Spleen (tissue), 11 donors: ENCODE measurements at regions not wholly inside any gene's neighbourhood (a gene's known extent, or its start where the extent isn't known, plus 50 kb on each side); places are given as distances from the start of the nearest gene placed in this dataset.
"Not testable (repeated sequence)": the region's sequence is repeated elsewhere in the genome, so short reads cannot be mapped to it uniquely, and the experiment has no call there.

Experiments
- DNase-seq: peaks from one replicate; pipeline ENCODE4 v3.0.0-alpha.2; 2020
- H3K27ac ChIP-seq, 8 donors: fragments of 200-600 bp; sonication (generic) in 7 of 8; 1 replicate in 4 of 8; 2 replicates in 4 of 8; pipeline versions ENCODE4 v1.5.0 to v1.8.0; 2016 to 2021; ENCODE audit warnings: inconsistent platforms in 4 of 8, mild to moderate bottlenecking in 4 of 8, moderate library complexity in 1 of 8
- H3K27me3 ChIP-seq, 7 donors: fragments of 200-600 bp; sonication (generic) in 6 of 7; replicated peaks in 1 of 7; 1 replicate in 4 of 7; 2 replicates in 3 of 7; pipeline versions ENCODE4 v1.5.0 to v1.8.0; 2016 to 2021; ENCODE audit warnings: inconsistent platforms in 3 of 7, mild to moderate bottlenecking in 1 of 7
- H3K36me3 ChIP-seq, 6 donors: fragments of 200-600 bp; sonication (generic) in 5 of 6; 1 replicate in 4 of 6; 2 replicates in 2 of 6; pipeline versions ENCODE4 v1.5.0 to v1.8.0; 2016 to 2021; ENCODE audit warnings: inconsistent platforms in 2 of 6
- H3K4me1 ChIP-seq, 6 donors: fragments of 200-600 bp; sonication (generic) in 5 of 6; 1 replicate in 3 of 6; 2 replicates in 3 of 6; pipeline versions ENCODE4 v1.5.0 to v1.8.0; 2016 to 2021; ENCODE audit warnings: inconsistent platforms in 3 of 6
- H3K4me3 ChIP-seq, 8 donors: fragments of 200-600 bp; sonication (generic) in 7 of 8; 1 replicate in 4 of 8; 2 replicates in 4 of 8; pipeline versions ENCODE4 v1.5.0 to v1.8.0; 2016 to 2021; ENCODE audit warnings: inconsistent platforms in 4 of 8, mild to moderate bottlenecking in 4 of 8, moderate library complexity in 2 of 8
- H3K9me3 ChIP-seq, 8 donors: fragments of 200-600 bp; sonication (generic) in 7 of 8; 1 replicate in 4 of 8; 2 replicates in 4 of 8; pipeline versions ENCODE4 v1.5.0 to v1.8.0; 2016 to 2021; ENCODE audit warnings: inconsistent platforms in 4 of 8
- WGBS, 5 donors: extraction: QIAGEN DNeasy Blood & Tissue Kit in 3 of 5; methylation state at CpG; one replicate each; pipeline versions ENCODE4 v1.1.5 to v1.1.7; 2013 to 2018; 5-methylcytosine and 5-hydroxymethylcytosine counted together
- intact Hi-C: fragments of 100-400 bp; cut with DNase I; formaldehyde crosslinking; loops from one replicate; pipeline ENCODE4 v1.15.0; 2023; ENCODE audit warnings: low total_unique reads
- donor health status: healthy with polysubstance abuse.
- donor health status: DM: no; HTN: no; CAD: no; lungs with moderate emphysema.
- donor health status: DM: no; HTN: no; CAD: no.
- donor health status: Bipolar disorder and iron deficiency.
- donor health status: healthy.
- donor health status: DM: no; HTN: no; CAD: no.
- donor health status: DM: yes; HTN: yes; CAD: no.

DNA sequence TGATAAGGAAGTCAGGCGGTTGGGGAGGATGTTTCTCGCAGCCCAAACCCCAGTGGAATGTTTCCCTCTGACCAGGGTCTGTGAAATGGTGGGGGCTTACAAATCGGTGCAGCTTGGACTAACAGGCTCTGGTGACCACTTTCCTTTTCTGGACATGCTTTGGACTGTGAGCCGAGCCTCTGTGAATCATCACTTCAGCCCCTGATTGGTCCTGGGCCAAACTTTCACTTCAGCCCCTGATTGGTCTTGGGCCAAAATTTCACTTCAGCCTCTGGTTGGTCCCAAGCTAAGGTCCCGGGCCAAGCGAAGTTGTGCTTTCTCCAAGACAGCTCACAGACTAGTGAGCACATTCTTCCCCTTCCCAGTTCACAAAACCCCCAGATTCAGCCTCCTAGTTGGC lies 223.7 kb upstream of the ANKRD20A1 start:
- H3K4me3 ChIP-seq, H3K27me3 ChIP-seq, DNase-seq, H3K27ac ChIP-seq, H3K36me3 ChIP-seq, H3K4me1 ChIP-seq, H3K9me3 ChIP-seq, intact Hi-C loops: not testable (repeated sequence)
- 55 to 75% (median 68%) methylated on average over 2 to 3 of the region's 6 CpGs for WGBS, 5 donors

GRCh38 chr9:67611900-67612299 lies 246.8 kb upstream of the ANKRD20A1 start:
- intact Hi-C loops, H3K9me3 ChIP-seq, H3K27ac ChIP-seq, H3K4me1 ChIP-seq, H3K36me3 ChIP-seq, H3K4me3 ChIP-seq, H3K27me3 ChIP-seq: not testable (repeated sequence)
- WGBS, 5 donors: 79 to 100% (median 83%) methylated on average over 1 to 13 of the region's 15 CpGs
- peak; percentile 81 for DNase-seq

- 81 to 83% (median 83%) methylated on average over 7 of the region's 8 CpGs; no CpG with 5 or more reads in 2 of the 5 donors for WGBS, 5 donors
Observed at GRCh38 chr9:67609872-67610271, 248.9 kb upstream of the ANKRD20A1 start.

DNA sequence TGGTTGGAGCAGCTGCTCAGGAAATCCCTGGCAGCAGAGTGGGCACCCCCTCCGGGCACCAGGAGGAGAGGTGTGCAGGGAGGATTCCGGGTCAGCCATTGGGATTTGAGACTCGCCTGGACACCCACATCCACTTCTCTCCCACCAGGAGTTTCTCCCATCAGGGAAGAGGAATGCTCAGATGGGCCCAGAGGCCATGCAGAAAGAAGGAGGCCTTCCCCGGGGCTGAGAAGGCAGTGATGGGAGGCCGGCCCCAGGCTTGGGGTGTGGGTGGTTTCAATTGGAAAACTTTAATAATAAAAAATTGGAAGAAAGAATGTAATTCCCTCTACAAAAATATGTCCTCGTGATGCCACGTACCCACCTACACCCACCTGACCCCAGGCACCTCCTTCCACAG lies 249.3 kb upstream of the ANKRD20A1 start:
- not testable (repeated sequence) for H3K27ac ChIP-seq
- 67 to 96% (median 86%) methylated on average over 3 to 6 of the region's 7 CpGs for WGBS, 5 donors

More at GRCh38 chr9:67609872-67610271, 248.9 kb upstream of the ANKRD20A1 start:
- H3K4me3 ChIP-seq, H3K9me3 ChIP-seq, H3K4me1 ChIP-seq, H3K27me3 ChIP-seq, H3K36me3 ChIP-seq, H3K27ac ChIP-seq, intact Hi-C loops: not testable (repeated sequence)
- DNase-seq: peak; percentile 66

GRCh38 chr9:67605113-67605512 lies 253.6 kb upstream of the ANKRD20A1 start:
- H3K4me3 ChIP-seq, H3K27ac ChIP-seq, H3K36me3 ChIP-seq, H3K4me1 ChIP-seq, intact Hi-C loops, H3K27me3 ChIP-seq, H3K9me3 ChIP-seq: not testable (repeated sequence)
- WGBS, 5 donors: 92% methylated on average over 7 of the region's 9 CpGs; no CpG with 5 or more reads in 4 of the 5 donors
- peak; percentile 70 for DNase-seq

More for the DNA sequence above, 249.3 kb upstream of the ANKRD20A1 start:
- H3K9me3 ChIP-seq, H3K4me1 ChIP-seq, H3K27me3 ChIP-seq, H3K4me3 ChIP-seq, H3K36me3 ChIP-seq, intact Hi-C loops: not testable (repeated sequence)
- peak; percentile 72 for DNase-seq

DNA sequence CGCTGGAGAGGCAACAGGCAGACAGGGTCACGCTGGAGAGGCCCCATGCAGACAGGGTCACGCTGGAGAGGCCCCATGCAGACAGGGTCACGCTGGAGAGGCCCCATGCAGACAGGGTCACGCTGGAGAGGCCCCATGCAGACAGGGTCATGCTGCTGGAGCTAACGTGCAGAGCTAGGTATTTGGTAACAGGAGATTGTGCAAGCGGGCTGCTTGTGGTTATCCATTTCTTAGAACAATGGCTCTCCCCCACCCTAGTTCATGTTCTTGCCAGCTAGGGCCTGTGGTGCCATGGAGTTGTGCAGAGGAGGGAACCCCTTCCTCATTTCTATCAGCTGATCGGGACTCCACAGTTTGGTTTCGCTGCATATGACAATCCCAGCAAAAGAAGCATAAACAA lies 255.1 kb upstream of the ANKRD20A1 start:
- H3K4me3 ChIP-seq, intact Hi-C loops, H3K36me3 ChIP-seq, H3K27me3 ChIP-seq, H3K9me3 ChIP-seq, H3K4me1 ChIP-seq: not testable (repeated sequence)
- peak overlapping the region in 1 of 8 donors; percentile 76 for H3K27ac ChIP-seq
- peak; percentile 80 for DNase-seq
- 56% methylated on average over 2 of the region's 9 CpGs; no CpG with 5 or more reads in 4 of the 5 donors for WGBS, 5 donors

GRCh38 chr9:67592424-67592823 lies 266.3 kb upstream of the ANKRD20A1 start:
- H3K36me3 ChIP-seq, intact Hi-C loops, H3K27me3 ChIP-seq, DNase-seq, H3K9me3 ChIP-seq, H3K4me3 ChIP-seq, H3K27ac ChIP-seq, H3K4me1 ChIP-seq: not testable (repeated sequence)
- no CpG with 5 or more reads among the region's 8 CpGs for WGBS, 5 donors

GRCh38 chr9:67555874-67556273 lies 302.9 kb upstream of the ANKRD20A1 start:
- no CpG with 5 or more reads among the region's 3 CpGs for WGBS, 5 donors
- H3K4me1 ChIP-seq, H3K27me3 ChIP-seq: not testable (repeated sequence)

GRCh38 chr9:67550044-67550443 lies 308.7 kb upstream of the ANKRD20A1 start:
- H3K27ac ChIP-seq, H3K9me3 ChIP-seq, intact Hi-C loops, DNase-seq, H3K4me1 ChIP-seq, H3K4me3 ChIP-seq, H3K27me3 ChIP-seq, H3K36me3 ChIP-seq: not testable (repeated sequence)
- 100% methylated on average over 1 of the region's 6 CpGs; no CpG with 5 or more reads in 4 of the 5 donors for WGBS, 5 donors

More at GRCh38 chr9:67555874-67556273, 302.9 kb upstream of the ANKRD20A1 start:
- H3K9me3 ChIP-seq, H3K4me3 ChIP-seq, DNase-seq, intact Hi-C loops, H3K27ac ChIP-seq, H3K36me3 ChIP-seq: not testable (repeated sequence)

DNA sequence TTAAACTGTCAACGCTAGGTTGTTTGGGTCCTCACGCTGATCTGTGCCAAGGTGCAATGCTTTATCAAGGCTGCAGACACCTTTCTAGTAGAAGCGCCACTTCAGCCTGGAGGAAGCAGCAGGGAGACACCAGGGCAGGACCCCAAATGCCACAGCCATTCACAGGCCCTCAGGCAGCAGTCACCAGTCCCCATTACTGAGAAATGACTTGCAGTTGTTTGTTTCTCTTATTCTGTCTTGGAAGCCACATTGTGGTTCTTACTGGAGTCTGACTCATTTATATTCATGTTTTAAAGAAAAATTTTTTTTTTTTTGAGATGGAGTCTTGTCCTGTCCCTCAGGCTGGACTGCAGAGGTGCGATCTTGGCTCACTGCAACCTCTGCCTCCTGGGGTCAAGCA lies 328.9 kb upstream of the ANKRD20A1 start:
- H3K36me3 ChIP-seq, H3K4me3 ChIP-seq, H3K27me3 ChIP-seq, H3K4me1 ChIP-seq, DNase-seq, H3K27ac ChIP-seq, intact Hi-C loops, H3K9me3 ChIP-seq: not testable (repeated sequence)
- WGBS, 5 donors: 67% methylated on average over 1 of the region's 4 CpGs; no CpG with 5 or more reads in 4 of the 5 donors

- intact Hi-C loops, DNase-seq, H3K4me1 ChIP-seq, H3K4me3 ChIP-seq, H3K9me3 ChIP-seq, H3K27me3 ChIP-seq, H3K36me3 ChIP-seq, H3K27ac ChIP-seq: not testable (repeated sequence)
- no CpG with 5 or more reads among the region's 5 CpGs for WGBS, 5 donors
Observed at GRCh38 chr9:67516938-67517337, 341.8 kb upstream of the ANKRD20A1 start.

- H3K27me3 ChIP-seq, DNase-seq, H3K27ac ChIP-seq, H3K9me3 ChIP-seq, H3K4me3 ChIP-seq, H3K36me3 ChIP-seq, intact Hi-C loops, H3K4me1 ChIP-seq: not testable (repeated sequence)
- no CpG with 5 or more reads among the region's 10 CpGs for WGBS, 5 donors
Observed at GRCh38 chr9:67514587-67514986, 344.1 kb upstream of the ANKRD20A1 start.
